Body of pancreas (tissue), 4 donors: ENCODE measurements at regions not wholly inside any gene's neighbourhood (a gene's known extent, or its start where the extent isn't known, plus 50 kb on each side); places are given as distances from the start of the nearest gene placed in this dataset.

Experiments
- ATAC-seq: fragments of 150-250 bp; one replicate; pipeline ENCODE4 v1.9.1; 2016
- DNase-seq, 4 donors: peaks; one replicate each; pipeline ENCODE4 v3.0.0-alpha.2; 2019
- H3K27ac ChIP-seq, 4 donors: fragments of 200-600 bp; sonication (generic); 1 replicate in 3 of 4; 2 replicates in 1 of 4; pipeline versions ENCODE4 v1.5.1 to v1.6.1; 2016 to 2019; ENCODE audit warnings: mild to moderate bottlenecking in 1 of 4, mixed read lengths in 1 of 4, moderate library complexity in 1 of 4
- H3K27me3 ChIP-seq, 2 donors: fragments of 200-600 bp; sonication (generic); one replicate each; pipeline ENCODE4 v1.6.0; 2016; ENCODE audit warnings: mild to moderate bottlenecking in 1 of 2
- H3K36me3 ChIP-seq, 2 donors: fragments of 200-600 bp; sonication (generic); replicated peaks in 1 of 2; 2 replicates each; pipeline ENCODE4 v1.5.1; 2016; ENCODE audit warnings: low read depth in 2 of 2; ENCODE audit not compliant: insufficient read depth in 1 of 2
- H3K4me1 ChIP-seq: fragments of 200-600 bp; sonication (generic); one replicate; pipeline ENCODE4 v1.6.0; 2016
- H3K4me3 ChIP-seq, 2 donors: fragments of 200-600 bp; sonication (generic); 1 replicate in 1 of 2; 2 replicates in 1 of 2; pipeline ENCODE4 v1.5.1; 2016 to 2019
- H3K9me3 ChIP-seq, 3 donors: fragments of 200-600 bp; sonication (generic); 1 replicate in 2 of 3; 2 replicates in 1 of 3; pipeline ENCODE4 v1.5.1; 2016
- POLR2A ChIP-seq, 3 donors: fragments of 450-650 bp; IDR thresholded peaks; one replicate each; pipeline ENCODE4 v1.6.1; 2016; ENCODE audit warnings: antibody characterized with exemption in 3 of 3, mild to moderate bottlenecking in 2 of 3
- WGBS, 2 donors: methylation state at CpG; one replicate each; pipeline ENCODE4 v1.1.5; 2017; 5-methylcytosine and 5-hydroxymethylcytosine counted together
- intact Hi-C: fragments of 100-400 bp; cut with DNase I; formaldehyde crosslinking; loops from one replicate; pipeline ENCODE4 v1.15.1; 2023
- TF ChIP-seq, protein P1 (sequence below), 7 experiments: fragments of 450-650 bp in 4 of 7; fragments of 200-600 bp in 3 of 7; sonication (generic) in 3 of 7; IDR thresholded peaks; one replicate each; pipeline ENCODE4 v1.5.1; 2016 to 2019; ENCODE audit warnings: antibody characterized with exemption in 7 of 7

DNA sequence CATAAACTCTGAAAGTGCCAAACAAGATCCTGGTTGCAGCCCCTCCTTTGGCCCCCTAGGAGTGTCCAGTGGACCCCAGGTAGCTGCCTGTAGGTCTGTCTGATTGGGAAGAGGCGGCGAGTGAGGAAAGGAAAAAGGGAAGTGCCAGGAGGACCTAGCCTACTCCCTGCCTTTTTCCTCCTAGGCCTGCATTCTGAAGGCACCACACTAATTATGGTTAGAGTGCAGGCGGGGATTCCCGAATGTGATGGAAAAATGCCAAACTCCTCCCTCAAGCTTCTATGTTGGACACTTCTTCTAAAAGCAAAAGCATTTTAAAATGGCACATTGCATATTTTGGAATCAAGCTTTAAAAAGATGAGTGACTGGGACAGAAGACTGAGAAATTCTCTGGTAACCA is 83.2 kb upstream of the SMIM15 start:
- Histone ChIP-seq H3K36me3 (no peaks in the 10 kb centered on the region), H3K4me1 (peaks cover 19% of the 10 kb centered on the region), H3K9me3 (no peaks in the 10 kb centered on the region), H3K4me3 (no peak overlapping the region), H3K27ac (peak overlapping the region; percentile 8 to 62 (median 46)), H3K27me3 (no peaks in the 10 kb centered on the region)
- WGBS, 2 donors: 41 to 47% methylated on average over 4 of the region's 4 CpGs
- intact Hi-C loops: no loop called here
- ATAC-seq: peak; percentile 76
- peak in 3 of 4 donors; percentile 25 to 54 (median 28) for DNase-seq
- TF ChIP-seq POLR2A (IDR thresholded peaks at IDR 0.05): no peak
- TF ChIP-seq, protein P1, sequence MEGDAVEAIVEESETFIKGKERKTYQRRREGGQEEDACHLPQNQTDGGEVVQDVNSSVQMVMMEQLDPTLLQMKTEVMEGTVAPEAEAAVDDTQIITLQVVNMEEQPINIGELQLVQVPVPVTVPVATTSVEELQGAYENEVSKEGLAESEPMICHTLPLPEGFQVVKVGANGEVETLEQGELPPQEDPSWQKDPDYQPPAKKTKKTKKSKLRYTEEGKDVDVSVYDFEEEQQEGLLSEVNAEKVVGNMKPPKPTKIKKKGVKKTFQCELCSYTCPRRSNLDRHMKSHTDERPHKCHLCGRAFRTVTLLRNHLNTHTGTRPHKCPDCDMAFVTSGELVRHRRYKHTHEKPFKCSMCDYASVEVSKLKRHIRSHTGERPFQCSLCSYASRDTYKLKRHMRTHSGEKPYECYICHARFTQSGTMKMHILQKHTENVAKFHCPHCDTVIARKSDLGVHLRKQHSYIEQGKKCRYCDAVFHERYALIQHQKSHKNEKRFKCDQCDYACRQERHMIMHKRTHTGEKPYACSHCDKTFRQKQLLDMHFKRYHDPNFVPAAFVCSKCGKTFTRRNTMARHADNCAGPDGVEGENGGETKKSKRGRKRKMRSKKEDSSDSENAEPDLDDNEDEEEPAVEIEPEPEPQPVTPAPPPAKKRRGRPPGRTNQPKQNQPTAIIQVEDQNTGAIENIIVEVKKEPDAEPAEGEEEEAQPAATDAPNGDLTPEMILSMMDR (IDR thresholded peaks at IDR 0.05): no peak

DNA sequence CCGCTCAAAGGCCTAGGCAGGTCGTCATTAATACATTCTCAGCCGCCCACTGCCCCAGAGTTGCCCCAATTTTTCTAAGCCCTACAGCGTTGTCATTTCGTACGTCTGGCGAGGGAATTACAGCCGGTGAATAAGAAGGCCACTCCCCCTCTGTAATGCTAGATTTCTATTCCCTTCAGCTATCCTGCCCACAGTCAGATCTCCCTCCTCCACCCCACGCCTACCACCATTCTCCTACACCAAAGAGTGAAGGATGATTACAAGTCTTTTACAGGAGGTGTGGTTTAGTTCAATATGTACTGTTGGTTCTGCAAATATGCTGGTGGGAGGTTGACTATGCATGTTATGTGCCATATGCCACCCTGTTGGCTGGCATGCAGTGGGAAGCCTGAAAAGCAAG is 83.7 kb upstream of the SMIM15 start:
- no peak overlapping the region for H3K4me3 ChIP-seq
- DNase-seq (peak in 1 of 4 donors; percentile 26), ATAC-seq (peak; percentile 68)
- no peaks in the 10 kb centered on the region for H3K9me3 ChIP-seq
- TF ChIP-seq, protein P1 (IDR thresholded peaks at IDR 0.05): peak in 1 of 7 experiments; percentile 11
- TF ChIP-seq POLR2A (IDR thresholded peaks at IDR 0.05): no peak
- peak overlapping the region; percentile 8 to 62 (median 46) for H3K27ac ChIP-seq
- intact Hi-C loops: no loop called here
- H3K36me3 ChIP-seq: no peaks in the 10 kb centered on the region
- no peaks in the 10 kb centered on the region for H3K27me3 ChIP-seq
- WGBS, 2 donors: 27 to 47% methylated on average over 9 of the region's 9 CpGs
- peaks cover 19% of the 10 kb centered on the region for H3K4me1 ChIP-seq

DNA sequence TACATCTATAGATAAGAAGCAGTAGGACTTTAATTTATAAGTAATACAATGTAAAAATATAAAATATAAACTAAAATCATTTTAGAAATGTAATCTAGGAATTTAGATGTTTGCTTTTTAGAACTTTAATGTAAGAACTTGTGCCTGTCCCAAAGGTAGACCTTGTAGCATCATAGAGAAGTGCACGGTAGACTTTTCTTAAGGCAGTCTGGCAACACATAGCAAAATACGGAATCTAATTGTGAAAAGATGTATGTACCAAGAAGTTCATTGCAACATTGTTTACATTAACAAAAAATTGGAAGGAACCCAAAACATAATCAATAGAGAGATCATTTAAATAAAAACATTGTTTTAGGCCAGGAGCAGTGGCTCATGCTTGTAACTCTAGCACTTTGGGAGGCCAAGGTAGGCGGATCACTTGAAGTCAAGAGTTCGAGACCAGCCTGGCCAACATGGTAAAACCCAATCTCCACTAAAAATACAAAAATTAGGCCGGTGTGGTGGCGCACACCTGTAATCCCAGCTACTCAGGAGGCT is 84.6 kb upstream of the SMIM15 start:
- DNase-seq (peak in 1 of 4 donors; percentile 32), ATAC-seq (peak; percentile 55)
- WGBS, 2 donors: 70% methylated on average over 6 of the region's 6 CpGs
- Histone ChIP-seq H3K27me3 (no peaks in the 10 kb centered on the region), H3K36me3 (no peaks in the 10 kb centered on the region), H3K4me3 (no peak overlapping the region), H3K9me3 (no peaks in the 10 kb centered on the region), H3K27ac (peak overlapping the region; percentile 18 to 51 (median 30)), H3K4me1 (peaks cover 20% of the 10 kb centered on the region)
- no peak for TF ChIP-seq POLR2A (IDR thresholded peaks at IDR 0.05)
- TF ChIP-seq, protein P1 (IDR thresholded peaks at IDR 0.05): no peak
- intact Hi-C loops: no loop called here

DNA sequence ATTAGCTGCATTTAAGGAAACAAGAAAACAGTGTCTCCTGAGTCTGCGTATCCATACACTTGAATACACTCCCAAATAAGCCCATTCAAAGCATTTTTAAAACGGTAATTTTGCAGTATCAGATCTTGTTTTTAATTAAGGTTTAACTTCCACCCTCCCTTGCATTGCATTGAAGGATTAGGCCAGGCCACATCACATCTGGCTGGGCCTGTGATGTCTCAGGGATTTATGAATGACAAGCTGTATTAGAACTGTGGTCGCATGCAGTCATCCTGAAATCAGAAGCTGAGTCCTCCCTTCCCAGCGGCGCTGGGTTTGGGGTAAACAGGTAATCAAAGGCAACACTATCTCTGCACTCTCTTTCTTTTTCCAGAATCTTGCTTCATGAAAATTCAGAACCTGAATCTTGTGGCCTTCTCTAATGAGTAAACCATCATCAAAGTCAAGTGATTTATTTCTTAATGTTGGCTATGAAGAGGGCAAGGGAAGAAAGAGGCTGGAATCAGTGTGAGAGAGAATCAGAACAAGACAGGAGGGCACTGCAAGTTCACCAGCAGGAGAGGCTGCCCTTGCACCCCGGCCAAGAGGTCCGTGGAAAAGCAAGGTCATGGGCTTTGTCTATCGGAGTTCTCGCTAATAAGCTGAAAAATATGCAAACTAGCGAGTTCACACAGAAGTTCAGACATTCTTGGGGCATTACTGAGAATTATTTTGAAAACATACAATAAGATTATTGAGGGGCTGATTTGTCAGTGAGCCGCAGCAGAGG is 80.0 kb upstream of the ZSWIM6 start:
- DNase-seq: no peak
- Histone ChIP-seq H3K36me3 (no peaks in the 10 kb centered on the region), H3K9me3 (no peaks in the 10 kb centered on the region), H3K27ac (peak overlapping the region in 2 of 4 donors; percentile 83 to 87), H3K4me1 (peaks cover 55% of the 10 kb centered on the region), H3K27me3 (no peaks in the 10 kb centered on the region), H3K4me3 (no peak overlapping the region)
- WGBS, 2 donors: 47 to 52% methylated on average over 11 of the region's 11 CpGs
- ATAC-seq: no peak
- TF ChIP-seq POLR2A (IDR thresholded peaks at IDR 0.05): no peak
- TF ChIP-seq, protein P1 (IDR thresholded peaks at IDR 0.05): no peak
- intact Hi-C loops: no loop called here

DNA sequence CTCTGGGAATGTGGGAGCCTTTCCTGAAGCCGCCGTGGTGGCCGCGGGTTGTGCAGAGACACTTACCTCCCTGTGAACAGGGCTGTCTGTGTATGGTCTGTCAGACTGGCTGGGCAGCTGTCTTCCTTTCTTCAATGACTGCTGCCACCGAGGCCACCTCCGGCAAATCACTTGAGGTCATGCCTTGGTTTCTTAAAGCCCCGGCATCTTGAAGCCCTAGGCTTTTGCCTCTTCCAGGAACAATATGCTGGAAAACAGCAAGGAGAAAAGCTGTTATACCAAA is 79.5 kb upstream of the ZSWIM6 start:
- no peaks in the 10 kb centered on the region for H3K27me3 ChIP-seq
- peak overlapping the region in 2 of 4 donors; percentile 83 to 87 for H3K27ac ChIP-seq
- H3K4me3 ChIP-seq: no peak overlapping the region
- intact Hi-C loops: no loop called here
- 41 to 55% methylated on average over 7 of the region's 7 CpGs for WGBS, 2 donors
- peaks cover 58% of the 10 kb centered on the region for H3K4me1 ChIP-seq
- no peaks in the 10 kb centered on the region for H3K9me3 ChIP-seq
- no peaks in the 10 kb centered on the region for H3K36me3 ChIP-seq
- TF ChIP-seq POLR2A (IDR thresholded peaks at IDR 0.05): no peak
- TF ChIP-seq, protein P1 (IDR thresholded peaks at IDR 0.05): no peak
- ATAC-seq (no peak), DNase-seq (no peak)
